Osteoblast (primary cell): ENCODE measurements at regions not wholly inside any gene's neighbourhood (a gene's known extent, or its start where the extent isn't known, plus 50 kb on each side); places are given as distances from the start of the nearest gene placed in this dataset.

Experiments
- DNase-seq: peaks from one replicate; pipeline ENCODE4 v3.0.0; 2011; ENCODE audit warnings: low spot score, mixed read lengths; ENCODE audit not compliant: insufficient read length; ENCODE audit errors: missing footprints
- H2AFZ ChIP-seq: 2 replicates; pipeline ENCODE4 v1.6.0; 2011; ENCODE audit warnings: mild to moderate bottlenecking, low read length
- H3K27ac ChIP-seq: 2 replicates; pipeline ENCODE4 v1.5.1; 2011; ENCODE audit warnings: mild to moderate bottlenecking, low read depth, low read length, moderate library complexity
- H3K27me3 ChIP-seq: 2 replicates; pipeline ENCODE4 v1.6.0; 2012; ENCODE audit warnings: mild to moderate bottlenecking, control low read depth, inconsistent platforms, low read length, moderate library complexity; ENCODE audit not compliant: insufficient read depth
- H3K36me3 ChIP-seq: 2 replicates; pipeline ENCODE4 v1.5.1; 2011; ENCODE audit warnings: mild to moderate bottlenecking, low read length, control low read depth, moderate library complexity; ENCODE audit not compliant: insufficient read depth
- H3K4me1 ChIP-seq: 2 replicates; pipeline ENCODE4 v1.5.1; 2011; ENCODE audit warnings: mild to moderate bottlenecking, low read length, control low read depth, moderate library complexity; ENCODE audit not compliant: insufficient read depth
- H3K4me2 ChIP-seq: 2 replicates; pipeline ENCODE4 v1.6.0; 2011; ENCODE audit warnings: mild to moderate bottlenecking, low read length; ENCODE audit not compliant: insufficient read depth
- H3K4me3 ChIP-seq: fragments of 200-600 bp; sonication (generic); 3 replicates; pipeline ENCODE4 v1.5.1; 2012; ENCODE audit warnings: mild to moderate bottlenecking, low read length, inconsistent platforms; ENCODE audit not compliant: insufficient read depth
- H3K79me2 ChIP-seq: 2 replicates; pipeline ENCODE4 v1.6.0; 2012; ENCODE audit warnings: mild to moderate bottlenecking, low read length, control low read depth, inconsistent platforms; ENCODE audit not compliant: insufficient read depth
- H3K9me3 ChIP-seq: 2 replicates; pipeline ENCODE4 v1.5.1; 2011; ENCODE audit warnings: low read depth, low read length, control low read depth
- H4K20me1 ChIP-seq: 2 replicates; pipeline ENCODE4 v1.6.0; 2012; ENCODE audit warnings: mild to moderate bottlenecking, low read length, control low read depth; ENCODE audit not compliant: insufficient read depth
- TF ChIP-seq, protein P1 (sequence below): IDR thresholded peaks from 2 replicates; pipeline ENCODE4 v1.5.1; 2011; ENCODE audit warnings: mild to moderate bottlenecking, low read depth, low read length, moderate library complexity; ENCODE audit errors: extremely low read depth

DNA sequence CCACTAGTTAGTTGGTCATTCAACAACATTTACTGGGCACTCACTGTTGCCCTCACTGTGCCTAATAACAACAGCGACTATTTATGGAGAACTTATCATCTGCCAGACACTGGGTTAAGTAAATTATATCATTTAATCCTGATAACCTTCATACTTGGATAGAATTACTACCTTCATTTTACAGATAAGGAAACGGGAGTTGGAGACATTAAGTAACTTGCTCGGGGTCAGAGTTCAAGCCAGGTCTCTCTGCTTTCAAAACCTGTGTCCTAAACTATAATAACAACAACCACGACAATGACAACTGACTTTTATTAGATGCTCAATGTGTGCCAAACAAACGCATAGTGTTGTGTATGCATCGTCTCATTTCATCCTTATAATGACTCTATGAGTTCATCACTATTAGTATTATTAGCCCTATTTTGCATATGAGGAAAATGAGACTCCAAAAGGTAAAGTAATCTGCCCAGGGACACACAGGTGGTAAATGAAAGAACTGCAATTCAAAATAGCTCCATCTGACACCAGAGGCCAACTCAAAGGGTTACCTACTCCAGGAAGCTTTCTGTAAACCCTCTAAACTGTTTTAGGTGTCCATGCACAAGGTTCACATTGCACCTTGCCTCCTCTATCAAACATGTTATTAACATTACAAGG, 98.4 kb upstream of the ACSL4 start:
- H3K4me1 ChIP-seq = peaks cover 23% of the 10 kb centered on the region
- no peak overlapping the region for H3K4me3 ChIP-seq
- peaks cover 2% of the 10 kb centered on the region for H4K20me1 ChIP-seq
- no peaks in the 10 kb centered on the region for H3K36me3 ChIP-seq
- no peak overlapping the region for H2AFZ ChIP-seq
- TF ChIP-seq, protein P1, sequence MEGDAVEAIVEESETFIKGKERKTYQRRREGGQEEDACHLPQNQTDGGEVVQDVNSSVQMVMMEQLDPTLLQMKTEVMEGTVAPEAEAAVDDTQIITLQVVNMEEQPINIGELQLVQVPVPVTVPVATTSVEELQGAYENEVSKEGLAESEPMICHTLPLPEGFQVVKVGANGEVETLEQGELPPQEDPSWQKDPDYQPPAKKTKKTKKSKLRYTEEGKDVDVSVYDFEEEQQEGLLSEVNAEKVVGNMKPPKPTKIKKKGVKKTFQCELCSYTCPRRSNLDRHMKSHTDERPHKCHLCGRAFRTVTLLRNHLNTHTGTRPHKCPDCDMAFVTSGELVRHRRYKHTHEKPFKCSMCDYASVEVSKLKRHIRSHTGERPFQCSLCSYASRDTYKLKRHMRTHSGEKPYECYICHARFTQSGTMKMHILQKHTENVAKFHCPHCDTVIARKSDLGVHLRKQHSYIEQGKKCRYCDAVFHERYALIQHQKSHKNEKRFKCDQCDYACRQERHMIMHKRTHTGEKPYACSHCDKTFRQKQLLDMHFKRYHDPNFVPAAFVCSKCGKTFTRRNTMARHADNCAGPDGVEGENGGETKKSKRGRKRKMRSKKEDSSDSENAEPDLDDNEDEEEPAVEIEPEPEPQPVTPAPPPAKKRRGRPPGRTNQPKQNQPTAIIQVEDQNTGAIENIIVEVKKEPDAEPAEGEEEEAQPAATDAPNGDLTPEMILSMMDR = no peak
- H3K27ac ChIP-seq = no peak overlapping the region
- no peak overlapping the region for H3K4me2 ChIP-seq
- peaks cover 3% of the 10 kb centered on the region for H3K27me3 ChIP-seq
- DNase-seq = no peak
- no peaks in the 10 kb centered on the region for H3K9me3 ChIP-seq
- H3K79me2 ChIP-seq = no peaks in the 10 kb centered on the region

DNA sequence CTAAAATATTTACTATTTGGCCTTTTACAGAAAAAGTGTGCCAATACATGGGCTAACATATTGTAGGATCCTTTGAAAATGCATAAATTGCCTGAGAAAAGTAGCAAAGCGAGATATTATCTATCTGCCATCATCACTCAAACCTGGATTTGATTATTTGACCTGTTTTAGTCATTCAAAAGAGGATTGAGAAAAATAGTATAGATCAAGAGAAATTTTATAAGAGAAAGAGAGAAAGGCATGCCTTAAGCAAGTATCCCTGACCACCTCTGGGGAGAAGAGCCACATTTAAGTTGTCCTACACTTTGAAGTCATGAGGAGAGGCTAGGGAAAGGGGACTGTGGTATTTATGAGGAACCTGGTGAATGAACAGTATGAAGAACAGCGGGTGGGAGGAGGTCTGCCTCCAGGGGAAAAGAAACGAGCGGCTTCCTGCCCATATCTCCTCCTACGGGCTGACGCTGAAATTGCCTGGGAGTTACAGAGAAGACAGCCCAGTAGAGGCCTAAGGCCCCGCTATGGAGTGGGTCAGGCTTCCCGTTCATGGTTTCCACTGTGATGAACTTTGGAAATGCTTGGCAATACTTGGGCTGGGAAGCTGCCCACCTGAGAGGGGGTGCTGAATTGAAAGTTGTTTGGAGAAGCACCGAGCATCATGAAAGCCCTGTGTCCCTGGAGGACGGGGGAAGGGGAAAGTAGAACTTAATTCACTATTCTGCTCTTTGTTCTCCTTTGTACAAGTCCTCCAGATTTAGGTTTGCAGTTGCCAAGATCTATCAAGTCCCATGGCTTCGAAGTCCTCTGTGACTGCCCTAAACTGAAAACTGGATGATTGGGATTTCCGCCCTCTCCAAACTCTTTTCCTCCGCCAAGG, 106.9 kb upstream of the ACSL4 start:
- H3K4me1 ChIP-seq = peaks cover 23% of the 10 kb centered on the region
- H3K4me3 ChIP-seq = peak overlapping the region; percentile 3
- no peaks in the 10 kb centered on the region for H3K79me2 ChIP-seq
- peak overlapping the region; percentile 86 for H3K27ac ChIP-seq
- DNase-seq = no peak
- no peaks in the 10 kb centered on the region for H3K36me3 ChIP-seq
- H3K4me2 ChIP-seq = peak overlapping the region; percentile 57
- H3K27me3 ChIP-seq = peaks cover 9% of the 10 kb centered on the region
- peak overlapping the region; percentile 27 for H2AFZ ChIP-seq
- H4K20me1 ChIP-seq = no peaks in the 10 kb centered on the region
- TF ChIP-seq, protein P1 = no peak
- H3K9me3 ChIP-seq = no peaks in the 10 kb centered on the region

- Histone ChIP-seq H3K4me1 (peaks cover 23% of the 10 kb centered on the region), H3K27me3 (peaks cover 9% of the 10 kb centered on the region), H4K20me1 (no peaks in the 10 kb centered on the region), H3K27ac (peak overlapping the region; percentile 86), H3K4me3 (no peak overlapping the region), H3K4me2 (peak overlapping the region; percentile 57), H3K36me3 (no peaks in the 10 kb centered on the region), H3K9me3 (no peaks in the 10 kb centered on the region), H3K79me2 (no peaks in the 10 kb centered on the region), H2AFZ (peak overlapping the region; percentile 27)
- peak; percentile 80 for DNase-seq
- TF ChIP-seq, protein P1 = no peak
These were observed 107.5 kb upstream of the ACSL4 start for GRCh38 chrX:109840585-109840984.

GRCh38 chrX:109841257-109841656, 108.2 kb upstream of the ACSL4 start:
- no peaks in the 10 kb centered on the region for H3K36me3 ChIP-seq
- peaks cover 23% of the 10 kb centered on the region for H3K4me1 ChIP-seq
- no peak overlapping the region for H2AFZ ChIP-seq
- TF ChIP-seq, protein P1 = no peak
- H3K27me3 ChIP-seq = peaks cover 9% of the 10 kb centered on the region
- peak overlapping the region; percentile 86 for H3K27ac ChIP-seq
- no peaks in the 10 kb centered on the region for H3K79me2 ChIP-seq
- no peak overlapping the region for H3K4me2 ChIP-seq
- no peaks in the 10 kb centered on the region for H4K20me1 ChIP-seq
- H3K4me3 ChIP-seq = no peak overlapping the region
- DNase-seq = no peak
- no peaks in the 10 kb centered on the region for H3K9me3 ChIP-seq
